Neural crest cell (in vitro differentiated cells): ENCODE measurements at regions not wholly inside any gene's neighbourhood (a gene's known extent, or its start where the extent isn't known, plus 50 kb on each side); places are given as distances from the start of the nearest gene placed in this dataset.
A peak's percentile ranks its signal among the peaks of the same experiment; 100 is the strongest.

ENCODE experiments used
- DNase-seq: peaks from one replicate; pipeline ENCODE4 v3.0.0; 2021; ENCODE audit warnings: low read depth, mixed read lengths, low spot score
- H3K27ac Mint-ChIP-seq: one replicate; pipeline ENCODE4 v1.8.0; 2021; ENCODE audit warnings: mild to moderate bottlenecking, mixed read lengths; ENCODE audit not compliant: unreplicated experiment
- H3K27me3 Mint-ChIP-seq: 2 replicates; pipeline ENCODE4 v1.8.0; 2021; ENCODE audit warnings: low read depth, mild to moderate bottlenecking, mixed read lengths
- H3K36me3 Mint-ChIP-seq: 2 replicates; pipeline ENCODE4 v1.8.0; 2021; ENCODE audit warnings: low read depth, mild to moderate bottlenecking, mixed read lengths
- H3K4me1 Mint-ChIP-seq: 2 replicates; pipeline ENCODE4 v1.8.0; 2021; ENCODE audit warnings: mixed read lengths
- H3K4me3 Mint-ChIP-seq: one replicate; pipeline ENCODE4 v1.8.0; 2021; ENCODE audit warnings: mild to moderate bottlenecking, mixed read lengths
- H3K9me3 Mint-ChIP-seq: 2 replicates; pipeline ENCODE4 v1.8.0; 2021; ENCODE audit warnings: mixed read lengths
- CTCF ChIP-seq: fragments of 200-600 bp; sonication (generic); conservative IDR thresholded peaks from 2 replicates; pipeline ENCODE4 v1.5.0; 2021; ENCODE audit warnings: antibody characterized with exemption, mild to moderate bottlenecking

- no peak for TF ChIP-seq CTCF
- Mint-ChIP-seq H3K4me3 (no peak overlapping the region), H3K36me3 (peaks cover 25% of the 10 kb centered on the region), H3K4me1 (no peaks in the 10 kb centered on the region), H3K27ac (no peak overlapping the region), H3K9me3 (peaks cover 17% of the 10 kb centered on the region), H3K27me3 (no peaks in the 10 kb centered on the region)
- DNase-seq, result no peak
Measured at GRCh38 chrX:45794323-45794994, 593.8 kb upstream of the DIPK2B start.

- Mint-ChIP-seq H3K9me3 (peaks cover 28% of the 10 kb centered on the region), H3K36me3 (peaks cover 26% of the 10 kb centered on the region), H3K27me3 (no peaks in the 10 kb centered on the region), H3K4me1 (peaks cover 8% of the 10 kb centered on the region), H3K4me3 (no peak overlapping the region), H3K27ac (peak overlapping the region; percentile 36)
- TF ChIP-seq CTCF, result no peak
- no peak for DNase-seq
Measured at GRCh38 chrX:45788941-45789348, 588.3 kb upstream of the DIPK2B start.

GRCh38 chrX:45788315-45788714 is 587.6 kb upstream of the DIPK2B start:
- no peaks in the 10 kb centered on the region for H3K27me3 Mint-ChIP-seq
- no peak overlapping the region for H3K27ac Mint-ChIP-seq
- peaks cover 8% of the 10 kb centered on the region for H3K4me1 Mint-ChIP-seq
- H3K36me3 Mint-ChIP-seq, result peaks cover 26% of the 10 kb centered on the region
- H3K9me3 Mint-ChIP-seq, result peaks cover 28% of the 10 kb centered on the region
- H3K4me3 Mint-ChIP-seq, result no peak overlapping the region
- TF ChIP-seq CTCF, result no peak
- no peak for DNase-seq

- H3K27me3 Mint-ChIP-seq, result no peaks in the 10 kb centered on the region
- no peak overlapping the region for H3K27ac Mint-ChIP-seq
- no peak for TF ChIP-seq CTCF
- peaks cover 11% of the 10 kb centered on the region for H3K9me3 Mint-ChIP-seq
- H3K4me3 Mint-ChIP-seq, result no peak overlapping the region
- peaks cover 6% of the 10 kb centered on the region for H3K36me3 Mint-ChIP-seq
- peaks cover 8% of the 10 kb centered on the region for H3K4me1 Mint-ChIP-seq
- no peak for DNase-seq
Measured at GRCh38 chrX:45784590-45784989, 583.9 kb upstream of the DIPK2B start.

GRCh38 chrX:45783002-45783401 is 582.3 kb upstream of the DIPK2B start:
- no peak for TF ChIP-seq CTCF
- Mint-ChIP-seq H3K4me3 (no peak overlapping the region), H3K4me1 (no peaks in the 10 kb centered on the region), H3K9me3 (peaks cover 8% of the 10 kb centered on the region), H3K27me3 (no peaks in the 10 kb centered on the region), H3K36me3 (peaks cover 9% of the 10 kb centered on the region), H3K27ac (no peak overlapping the region)
- no peak for DNase-seq
